HL-60 (cell line): ENCODE measurements at regions not wholly inside any gene's neighbourhood (a gene's known extent, or its start where the extent isn't known, plus 50 kb on each side); places are given as distances from the start of the nearest gene placed in this dataset.

Experiments
- DNase-seq, 2 experiments: peaks; one replicate each; pipeline ENCODE4 v3.0.0-alpha.2; 2010 to 2020; ENCODE audit warnings: low read depth in 1 of 2, low spot score in 1 of 2
- H3K27ac ChIP-seq: fragments of 250-450 bp; sonication (Bioruptor Pico); replicated peaks from 2 replicates; pipeline ENCODE4 v1.5.1; 2020; ENCODE audit warnings: mild to moderate bottlenecking, moderate library complexity
- H3K27me3 ChIP-seq: fragments of 250-450 bp; sonication (Bioruptor Pico); 2 replicates; pipeline ENCODE4 v1.5.1; 2021; ENCODE audit warnings: mild to moderate bottlenecking, moderate library complexity; ENCODE audit not compliant: insufficient read depth, poor library complexity, severe bottlenecking
- H3K4me3 ChIP-seq: replicated peaks from 2 replicates; pipeline ENCODE4 v1.5.1; 2011; ENCODE audit warnings: mild to moderate bottlenecking, control low read depth, low read length; ENCODE audit not compliant: insufficient read depth
- GABPA ChIP-seq: IDR thresholded peaks from 2 replicates; pipeline ENCODE4 v1.6.1; 2012; ENCODE audit warnings: low read depth
- POLR2AphosphoS5 ChIP-seq: IDR thresholded peaks from 2 replicates; pipeline ENCODE4 v1.6.1; 2012; ENCODE audit warnings: low read depth
- REST ChIP-seq: IDR thresholded peaks from 2 replicates; pipeline ENCODE4 v1.6.1; 2012; ENCODE audit warnings: low read depth; ENCODE audit not compliant: insufficient replicate concordance
- SPI1 ChIP-seq: IDR thresholded peaks from 2 replicates; pipeline ENCODE4 v1.6.1; 2012; ENCODE audit warnings: low read depth, mild to moderate bottlenecking, borderline replicate concordance
- TF ChIP-seq, protein P1 (sequence below): IDR thresholded peaks from one replicate; pipeline ENCODE4 v1.5.1; 2011; ENCODE audit warnings: low read length, control low read depth, inconsistent platforms; ENCODE audit not compliant: insufficient read depth

- H3K27me3 ChIP-seq: no peaks in the 10 kb centered on the region
- TF ChIP-seq POLR2AphosphoS5 (no peak), REST (no peak), SPI1 (no peak), GABPA (no peak)
- TF ChIP-seq, protein P1, sequence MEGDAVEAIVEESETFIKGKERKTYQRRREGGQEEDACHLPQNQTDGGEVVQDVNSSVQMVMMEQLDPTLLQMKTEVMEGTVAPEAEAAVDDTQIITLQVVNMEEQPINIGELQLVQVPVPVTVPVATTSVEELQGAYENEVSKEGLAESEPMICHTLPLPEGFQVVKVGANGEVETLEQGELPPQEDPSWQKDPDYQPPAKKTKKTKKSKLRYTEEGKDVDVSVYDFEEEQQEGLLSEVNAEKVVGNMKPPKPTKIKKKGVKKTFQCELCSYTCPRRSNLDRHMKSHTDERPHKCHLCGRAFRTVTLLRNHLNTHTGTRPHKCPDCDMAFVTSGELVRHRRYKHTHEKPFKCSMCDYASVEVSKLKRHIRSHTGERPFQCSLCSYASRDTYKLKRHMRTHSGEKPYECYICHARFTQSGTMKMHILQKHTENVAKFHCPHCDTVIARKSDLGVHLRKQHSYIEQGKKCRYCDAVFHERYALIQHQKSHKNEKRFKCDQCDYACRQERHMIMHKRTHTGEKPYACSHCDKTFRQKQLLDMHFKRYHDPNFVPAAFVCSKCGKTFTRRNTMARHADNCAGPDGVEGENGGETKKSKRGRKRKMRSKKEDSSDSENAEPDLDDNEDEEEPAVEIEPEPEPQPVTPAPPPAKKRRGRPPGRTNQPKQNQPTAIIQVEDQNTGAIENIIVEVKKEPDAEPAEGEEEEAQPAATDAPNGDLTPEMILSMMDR: no peak
- DNase-seq: no peak
Observed at GRCh38 chr6:109925075-109925474, 53.0 kb upstream of the GPR6 start.

GRCh38 chr6:109927052-109927451 is 51.1 kb upstream of the GPR6 start:
- no peak for TF ChIP-seq GABPA
- no peak for TF ChIP-seq REST
- no peak for TF ChIP-seq POLR2AphosphoS5
- DNase-seq: no peak
- Histone ChIP-seq H3K4me3 (no peak overlapping the region), H3K27ac (no peak overlapping the region), H3K27me3 (no peaks in the 10 kb centered on the region)

More at GRCh38 chr6:109925075-109925474, 53.0 kb upstream of the GPR6 start:
- Histone ChIP-seq H3K27ac (no peak overlapping the region), H3K4me3 (no peak overlapping the region)
